ENCODE measurements at regions not wholly inside any gene's neighbourhood (a gene's known extent, or its start where the extent isn't known, plus 50 kb on each side); places are given as distances from the start of the nearest gene placed in this dataset.

- DNase-seq, result no peak
- no peak overlapping the region for H2BK5ac ChIP-seq (ENCODE audit: low read depth, low read length, poor library complexity, severe bottlenecking)
- no peaks in the 10 kb centered on the region for H4K20me1 ChIP-seq (ENCODE audit: insufficient read depth, low read length)
- H3K23ac ChIP-seq (ENCODE audit: low read depth, low read length), result no peak overlapping the region
- TF ChIP-seq MAZ (IDR thresholded peaks at IDR 0.05; ENCODE audit: borderline replicate concordance, low read depth, low read length) (no peak), BHLHE40 (IDR thresholded peaks at IDR 0.05; ENCODE audit: low read depth, low read length) (no peak), CEBPB (IDR thresholded peaks at IDR 0.05; ENCODE audit: low read depth, low read length) (no peak), CHD1 (IDR thresholded peaks at IDR 0.05; ENCODE audit: low read depth, low read length) (no peak), CTCF (conservative IDR thresholded peaks at IDR 0.05; ENCODE audit: low read depth, low read length) (no peak), POLR2A (IDR thresholded peaks at IDR 0.05; ENCODE audit: low read depth, low read length) (no peak), ELK1 (IDR thresholded peaks at IDR 0.05; ENCODE audit: borderline replicate concordance, low read depth, low read length) (no peak), RFX5 (IDR thresholded peaks at IDR 0.05; ENCODE audit: low read depth, low read length) (no peak), RAD21 (IDR thresholded peaks at IDR 0.05; ENCODE audit: low read length) (no peak), SMC3 (IDR thresholded peaks at IDR 0.05; ENCODE audit: low read depth, low read length) (no peak), MAFK (IDR thresholded peaks at IDR 0.05; ENCODE audit: low read depth, low read length) (no peak), MXI1 (IDR thresholded peaks at IDR 0.05; ENCODE audit: borderline replicate concordance, low read depth, low read length) (no peak), RCOR1 (IDR thresholded peaks at IDR 0.05; ENCODE audit: insufficient replicate concordance, low read length) (no peak), NFE2L2 (IDR thresholded peaks at IDR 0.05; ENCODE audit: low read depth, low read length) (no peak)
- TF ChIP-seq, protein P1, sequence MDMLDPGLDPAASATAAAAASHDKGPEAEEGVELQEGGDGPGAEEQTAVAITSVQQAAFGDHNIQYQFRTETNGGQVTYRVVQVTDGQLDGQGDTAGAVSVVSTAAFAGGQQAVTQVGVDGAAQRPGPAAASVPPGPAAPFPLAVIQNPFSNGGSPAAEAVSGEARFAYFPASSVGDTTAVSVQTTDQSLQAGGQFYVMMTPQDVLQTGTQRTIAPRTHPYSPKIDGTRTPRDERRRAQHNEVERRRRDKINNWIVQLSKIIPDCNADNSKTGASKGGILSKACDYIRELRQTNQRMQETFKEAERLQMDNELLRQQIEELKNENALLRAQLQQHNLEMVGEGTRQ (IDR thresholded peaks at IDR 0.05; ENCODE audit: low read depth, low read length), result no peak
- no peak overlapping the region for H2AK5ac ChIP-seq (ENCODE audit: low read depth, low read length)
- H2AFZ ChIP-seq (replicated peaks; ENCODE audit: low read length, poor library complexity), result no peak overlapping the region
- H3K56ac ChIP-seq (ENCODE audit: extremely low read depth, insufficient read depth, low read length), result no peak overlapping the region
- no peak overlapping the region for H2BK15ac ChIP-seq (ENCODE audit: low read depth, low read length)
- ChIA-PET POLR2A (ENCODE audit: unreplicated experiment) (no interaction called here), CTCF (no interaction called here)
- H3K4me2 ChIP-seq (ENCODE audit: low read depth, low read length), result no peak overlapping the region
- H3K36me3 ChIP-seq (ENCODE audit: control insufficient read depth, insufficient read depth, low read length), result no peaks in the 10 kb centered on the region
- H2BK120ac ChIP-seq (ENCODE audit: low read depth, low read length), result no peak overlapping the region
- WGBS, 2 experiments (ENCODE audit: extremely low coverage in 2 of 2, insufficient read length in 1 of 2), result no CpG with 5 or more reads among the region's 3 CpGs
- H2BK20ac ChIP-seq (ENCODE audit: low read depth, low read length), result no peak overlapping the region
- H3K9me3 ChIP-seq (ENCODE audit: control insufficient read depth, insufficient read depth, low read length), result no peaks in the 10 kb centered on the region
- no peak overlapping the region for H3K4ac ChIP-seq (ENCODE audit: low read depth, low read length)
- H3K27ac ChIP-seq (ENCODE audit: insufficient read depth, low read length), result no peak overlapping the region
- H4K91ac ChIP-seq (ENCODE audit: insufficient read depth, low read depth, low read length), result no peak overlapping the region
- no TSS peak for BruUV-seq (replicated peaks)
- no peak for ATAC-seq (ENCODE audit: low read depth)
- no peak overlapping the region for H3K4me3 ChIP-seq (ENCODE audit: insufficient read depth, low read depth, low read length)
- dilution Hi-C loops (cut with HindIII; ENCODE audit: low sequenced_read_pairs, unreplicated experiment) (no loop called here), intact Hi-C loops (cut with micrococcal nuclease) (no loop called here), in situ Hi-C loops (cut with MboI; ENCODE audit: low sequenced_read_pairs) (no loop called here)
- no peak overlapping the region for H4K8ac ChIP-seq (ENCODE audit: low read depth in 2 of 2, low read length in 2 of 2)
- no peak overlapping the region for H2AK9ac ChIP-seq (replicated peaks; ENCODE audit: low read depth, low read length, poor library complexity)
- H4K5ac ChIP-seq (ENCODE audit: low read depth, low read length), result no peak overlapping the region
- no peak overlapping the region for H3K9ac ChIP-seq (ENCODE audit: low read depth, low read length)
- H3K14ac ChIP-seq (replicated peaks; ENCODE audit: low read depth, low read length), result no peak overlapping the region
- no peaks in the 10 kb centered on the region for H3K9me1 ChIP-seq (ENCODE audit: insufficient read depth, low read length)
- H3K79me1 ChIP-seq (ENCODE audit: low read depth in 1 of 2, low read length in 2 of 2), result no peaks in the 10 kb centered on the region
- no peaks in the 10 kb centered on the region for H3K4me1 ChIP-seq (ENCODE audit: control insufficient read depth, insufficient read depth, low read length)
- H3K18ac ChIP-seq (ENCODE audit: low read depth, low read length), result no peak overlapping the region
- no peaks in the 10 kb centered on the region for H3K27me3 ChIP-seq (ENCODE audit: control insufficient read depth, insufficient read depth, low read length)
These were observed 577.3 kb upstream of the NUDT12 start for GRCh38 chr5:104139840-104140239.

All from IMR-90 (cell line).